ENCODE measurements at regions not wholly inside any gene's neighbourhood (a gene's known extent, or its start where the extent isn't known, plus 50 kb on each side); places are given as distances from the start of the nearest gene placed in this dataset.

- TF ChIP-seq TAF1 (IDR thresholded peaks at IDR 0.05; ENCODE audit: borderline replicate concordance, insufficient read depth, low read length) (no peak), SIN3A (IDR thresholded peaks at IDR 0.05; ENCODE audit: borderline replicate concordance, insufficient read depth, low read length) (no peak), POLR2AphosphoS5 (IDR thresholded peaks at IDR 0.05; ENCODE audit: low read depth, low read length) (no peak), FOXP2 (optimal IDR thresholded peaks at IDR 0.05; ENCODE audit: borderline replicate concordance, extremely low read depth, extremely low read length, insufficient read depth) (no peak)
- TF ChIP-seq, protein P1, sequence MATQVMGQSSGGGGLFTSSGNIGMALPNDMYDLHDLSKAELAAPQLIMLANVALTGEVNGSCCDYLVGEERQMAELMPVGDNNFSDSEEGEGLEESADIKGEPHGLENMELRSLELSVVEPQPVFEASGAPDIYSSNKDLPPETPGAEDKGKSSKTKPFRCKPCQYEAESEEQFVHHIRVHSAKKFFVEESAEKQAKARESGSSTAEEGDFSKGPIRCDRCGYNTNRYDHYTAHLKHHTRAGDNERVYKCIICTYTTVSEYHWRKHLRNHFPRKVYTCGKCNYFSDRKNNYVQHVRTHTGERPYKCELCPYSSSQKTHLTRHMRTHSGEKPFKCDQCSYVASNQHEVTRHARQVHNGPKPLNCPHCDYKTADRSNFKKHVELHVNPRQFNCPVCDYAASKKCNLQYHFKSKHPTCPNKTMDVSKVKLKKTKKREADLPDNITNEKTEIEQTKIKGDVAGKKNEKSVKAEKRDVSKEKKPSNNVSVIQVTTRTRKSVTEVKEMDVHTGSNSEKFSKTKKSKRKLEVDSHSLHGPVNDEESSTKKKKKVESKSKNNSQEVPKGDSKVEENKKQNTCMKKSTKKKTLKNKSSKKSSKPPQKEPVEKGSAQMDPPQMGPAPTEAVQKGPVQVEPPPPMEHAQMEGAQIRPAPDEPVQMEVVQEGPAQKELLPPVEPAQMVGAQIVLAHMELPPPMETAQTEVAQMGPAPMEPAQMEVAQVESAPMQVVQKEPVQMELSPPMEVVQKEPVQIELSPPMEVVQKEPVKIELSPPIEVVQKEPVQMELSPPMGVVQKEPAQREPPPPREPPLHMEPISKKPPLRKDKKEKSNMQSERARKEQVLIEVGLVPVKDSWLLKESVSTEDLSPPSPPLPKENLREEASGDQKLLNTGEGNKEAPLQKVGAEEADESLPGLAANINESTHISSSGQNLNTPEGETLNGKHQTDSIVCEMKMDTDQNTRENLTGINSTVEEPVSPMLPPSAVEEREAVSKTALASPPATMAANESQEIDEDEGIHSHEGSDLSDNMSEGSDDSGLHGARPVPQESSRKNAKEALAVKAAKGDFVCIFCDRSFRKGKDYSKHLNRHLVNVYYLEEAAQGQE (IDR thresholded peaks at IDR 0.05; ENCODE audit: insufficient read depth in 1 of 2, low read depth in 2 of 2, low read length in 2 of 2), result no peak
These were observed 53.2 kb upstream of the LSM14A start for GRCh38 chr19:34118879-34119748.

- TF ChIP-seq, protein P1 (IDR thresholded peaks at IDR 0.05; ENCODE audit: insufficient read depth in 1 of 2, low read depth in 2 of 2, low read length in 2 of 2), result no peak
- no peak for TF ChIP-seq SIN3A (IDR thresholded peaks at IDR 0.05; ENCODE audit: borderline replicate concordance, insufficient read depth, low read length)
These were observed 52.2 kb upstream of the LSM14A start for GRCh38 chr19:34120141-34120540.

DNA sequence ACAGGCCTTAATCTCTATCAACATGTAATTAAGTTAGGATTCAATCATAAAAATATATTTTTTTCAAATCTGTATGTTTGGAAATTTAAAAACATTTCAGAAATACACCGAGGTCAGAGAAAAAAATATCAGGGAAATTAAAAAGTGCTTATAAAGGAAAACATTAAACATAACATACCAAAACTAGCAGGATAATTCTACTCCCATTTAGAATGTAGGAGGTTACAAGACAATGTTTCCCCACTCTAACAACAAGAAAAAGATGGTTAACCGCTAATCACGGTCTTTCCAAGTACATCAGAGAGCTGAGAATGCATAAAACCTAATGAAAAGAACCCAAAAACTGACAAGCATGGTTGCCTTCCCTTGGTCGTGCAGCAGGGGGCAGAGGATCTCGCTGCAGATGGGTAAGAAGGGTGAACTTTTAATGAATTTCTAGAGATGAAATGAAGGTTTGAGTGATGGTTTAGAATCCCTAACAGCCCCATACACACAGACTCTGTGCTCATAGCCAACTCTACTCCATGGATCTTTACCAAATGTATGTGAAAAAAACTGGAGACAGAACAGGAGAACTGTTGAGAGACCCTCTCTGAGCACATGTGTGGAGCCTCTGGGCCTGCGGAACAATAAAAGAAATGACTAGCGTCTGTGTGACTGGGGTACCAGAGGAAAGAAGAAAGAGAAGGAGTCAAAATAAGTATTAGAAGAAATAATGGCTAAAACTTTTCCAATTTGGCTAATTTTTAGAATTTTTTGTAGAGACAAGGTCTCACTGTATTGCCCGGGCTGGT lies 51.3 kb upstream of the LSM14A start:
- TF ChIP-seq FOXP2 (optimal IDR thresholded peaks at IDR 0.05; ENCODE audit: borderline replicate concordance, extremely low read depth, extremely low read length, insufficient read depth) (no peak), POLR2AphosphoS5 (IDR thresholded peaks at IDR 0.05; ENCODE audit: low read depth, low read length) (no peak), TAF1 (IDR thresholded peaks at IDR 0.05; ENCODE audit: borderline replicate concordance, insufficient read depth, low read length) (no peak), SIN3A (IDR thresholded peaks at IDR 0.05; ENCODE audit: borderline replicate concordance, insufficient read depth, low read length) (no peak)
- TF ChIP-seq, protein P1 (IDR thresholded peaks at IDR 0.05; ENCODE audit: insufficient read depth in 1 of 2, low read depth in 2 of 2, low read length in 2 of 2), result no peak
